ENCODE measurements at regions not wholly inside any gene's neighbourhood (a gene's known extent, or its start where the extent isn't known, plus 50 kb on each side); places are given as distances from the start of the nearest gene placed in this dataset.

DNA sequence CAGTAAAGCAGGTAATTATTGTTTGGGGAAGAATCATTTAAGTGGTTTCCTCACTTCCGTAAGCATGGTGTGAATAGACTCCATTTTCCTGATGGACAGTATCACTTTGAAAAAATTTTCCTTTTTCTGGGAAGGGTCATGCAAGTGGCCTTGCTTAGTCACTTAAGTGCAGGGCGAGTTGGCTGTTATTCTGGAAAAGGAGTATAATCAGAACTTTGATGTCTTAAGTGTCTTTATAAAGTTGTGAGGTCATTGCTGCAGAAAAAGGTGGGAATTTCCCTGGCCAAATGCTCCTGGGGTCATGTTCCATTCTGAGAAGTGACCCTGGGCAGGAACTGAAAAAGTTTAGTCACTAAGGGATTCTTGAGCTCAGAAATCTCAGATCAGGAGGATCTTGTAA is 146.1 kb upstream of the OTUD4 start:
- H3K27ac ChIP-seq: no peak overlapping the region
- H3K27me3 ChIP-seq: no peaks in the 10 kb centered on the region
- H3K36me3 ChIP-seq: no peaks in the 10 kb centered on the region
- H3K4me1 ChIP-seq (ENCODE audit: low read depth): no peaks in the 10 kb centered on the region
- no peak for DNase-seq (ENCODE audit: low read depth in 1 of 2, low spot score in 1 of 2)
- H3K9me3 ChIP-seq (ENCODE audit: low read depth): no peaks in the 10 kb centered on the region
- TF ChIP-seq, protein P1, sequence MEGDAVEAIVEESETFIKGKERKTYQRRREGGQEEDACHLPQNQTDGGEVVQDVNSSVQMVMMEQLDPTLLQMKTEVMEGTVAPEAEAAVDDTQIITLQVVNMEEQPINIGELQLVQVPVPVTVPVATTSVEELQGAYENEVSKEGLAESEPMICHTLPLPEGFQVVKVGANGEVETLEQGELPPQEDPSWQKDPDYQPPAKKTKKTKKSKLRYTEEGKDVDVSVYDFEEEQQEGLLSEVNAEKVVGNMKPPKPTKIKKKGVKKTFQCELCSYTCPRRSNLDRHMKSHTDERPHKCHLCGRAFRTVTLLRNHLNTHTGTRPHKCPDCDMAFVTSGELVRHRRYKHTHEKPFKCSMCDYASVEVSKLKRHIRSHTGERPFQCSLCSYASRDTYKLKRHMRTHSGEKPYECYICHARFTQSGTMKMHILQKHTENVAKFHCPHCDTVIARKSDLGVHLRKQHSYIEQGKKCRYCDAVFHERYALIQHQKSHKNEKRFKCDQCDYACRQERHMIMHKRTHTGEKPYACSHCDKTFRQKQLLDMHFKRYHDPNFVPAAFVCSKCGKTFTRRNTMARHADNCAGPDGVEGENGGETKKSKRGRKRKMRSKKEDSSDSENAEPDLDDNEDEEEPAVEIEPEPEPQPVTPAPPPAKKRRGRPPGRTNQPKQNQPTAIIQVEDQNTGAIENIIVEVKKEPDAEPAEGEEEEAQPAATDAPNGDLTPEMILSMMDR (IDR thresholded peaks at IDR 0.05; ENCODE audit: low read depth, low read length): no peak
- no peak overlapping the region for H3K4me3 ChIP-seq

DNA sequence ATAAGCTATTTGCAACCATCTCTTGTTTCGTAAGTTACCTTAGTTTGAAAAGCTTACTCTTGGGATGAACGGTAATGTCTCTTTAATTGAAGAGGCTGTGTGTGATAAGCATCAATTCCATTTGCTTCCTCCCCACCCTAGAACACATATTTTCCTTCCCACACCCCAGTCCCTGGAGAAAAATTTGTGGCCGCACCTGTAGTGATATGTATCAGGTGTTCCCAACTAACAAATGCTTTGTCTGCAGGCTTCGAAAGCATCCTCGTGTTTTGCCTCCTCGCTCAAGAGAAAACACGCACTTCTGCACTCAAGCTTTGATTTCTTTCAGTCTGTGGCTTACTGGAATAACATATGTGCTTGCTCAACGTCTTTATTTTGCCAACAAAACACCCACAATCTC is 143.8 kb upstream of the OTUD4 start:
- no peak for DNase-seq (ENCODE audit: low read depth in 1 of 2, low spot score in 1 of 2)
- no peak overlapping the region for H3K4me3 ChIP-seq
- H3K27me3 ChIP-seq: no peaks in the 10 kb centered on the region
- TF ChIP-seq, protein P1 (IDR thresholded peaks at IDR 0.05; ENCODE audit: low read depth, low read length): no peak
- no peak overlapping the region for H3K27ac ChIP-seq
- no peaks in the 10 kb centered on the region for H3K4me1 ChIP-seq (ENCODE audit: low read depth)
- no peaks in the 10 kb centered on the region for H3K9me3 ChIP-seq (ENCODE audit: low read depth)
- no peaks in the 10 kb centered on the region for H3K36me3 ChIP-seq

DNA sequence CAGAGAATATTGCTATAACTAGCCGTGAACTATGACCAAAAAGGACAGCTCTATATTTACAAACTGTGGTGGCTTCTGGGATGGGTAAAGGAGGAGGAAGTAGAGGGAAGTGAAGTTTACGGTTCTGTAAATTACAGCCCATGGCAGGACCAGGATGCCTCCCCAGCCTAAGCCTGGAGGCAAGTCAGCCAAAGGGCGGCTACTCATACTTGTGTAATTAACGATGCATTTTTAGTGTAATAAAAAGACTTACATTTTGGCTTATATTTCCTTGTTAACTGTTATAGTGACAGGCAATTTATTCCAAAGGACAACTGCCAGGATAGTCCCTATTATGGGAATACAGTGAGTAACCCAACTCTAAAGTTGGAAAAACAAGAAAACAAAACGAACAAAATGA is 139.9 kb upstream of the OTUD4 start:
- Histone ChIP-seq H3K36me3 (no peaks in the 10 kb centered on the region), H3K4me1 (ENCODE audit: low read depth) (no peaks in the 10 kb centered on the region), H3K27ac (no peak overlapping the region), H3K4me3 (no peak overlapping the region), H3K9me3 (ENCODE audit: low read depth) (no peaks in the 10 kb centered on the region), H3K27me3 (no peaks in the 10 kb centered on the region)
- DNase-seq (ENCODE audit: low read depth in 1 of 2, low spot score in 1 of 2): no peak
- TF ChIP-seq, protein P1 (IDR thresholded peaks at IDR 0.05; ENCODE audit: low read depth, low read length): no peak

DNA sequence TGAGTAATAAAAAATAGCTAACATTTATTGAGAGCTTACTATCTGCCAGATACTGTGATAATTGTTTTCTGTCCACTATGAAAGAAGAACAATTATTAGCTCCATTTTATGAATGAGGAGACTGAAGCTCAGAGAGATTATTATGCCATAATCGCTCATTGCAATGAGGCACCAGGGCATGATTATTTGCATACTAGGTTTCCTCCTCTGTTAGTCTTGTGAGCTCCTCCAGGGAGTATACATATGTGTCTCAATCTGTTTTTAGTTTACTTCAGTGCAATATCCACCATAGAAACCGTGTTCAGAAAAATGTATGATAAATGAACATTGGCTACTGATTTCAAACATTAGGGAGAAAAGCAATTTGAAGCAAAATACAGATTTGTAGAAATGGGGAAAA is 139.4 kb upstream of the OTUD4 start:
- TF ChIP-seq, protein P1 (IDR thresholded peaks at IDR 0.05; ENCODE audit: low read depth, low read length): no peak
- H3K4me1 ChIP-seq (ENCODE audit: low read depth): no peaks in the 10 kb centered on the region
- no peaks in the 10 kb centered on the region for H3K36me3 ChIP-seq
- H3K9me3 ChIP-seq (ENCODE audit: low read depth): no peaks in the 10 kb centered on the region
- no peak for DNase-seq (ENCODE audit: low read depth in 1 of 2, low spot score in 1 of 2)
- no peaks in the 10 kb centered on the region for H3K27me3 ChIP-seq
- H3K4me3 ChIP-seq: no peak overlapping the region
- H3K27ac ChIP-seq: no peak overlapping the region

DNA sequence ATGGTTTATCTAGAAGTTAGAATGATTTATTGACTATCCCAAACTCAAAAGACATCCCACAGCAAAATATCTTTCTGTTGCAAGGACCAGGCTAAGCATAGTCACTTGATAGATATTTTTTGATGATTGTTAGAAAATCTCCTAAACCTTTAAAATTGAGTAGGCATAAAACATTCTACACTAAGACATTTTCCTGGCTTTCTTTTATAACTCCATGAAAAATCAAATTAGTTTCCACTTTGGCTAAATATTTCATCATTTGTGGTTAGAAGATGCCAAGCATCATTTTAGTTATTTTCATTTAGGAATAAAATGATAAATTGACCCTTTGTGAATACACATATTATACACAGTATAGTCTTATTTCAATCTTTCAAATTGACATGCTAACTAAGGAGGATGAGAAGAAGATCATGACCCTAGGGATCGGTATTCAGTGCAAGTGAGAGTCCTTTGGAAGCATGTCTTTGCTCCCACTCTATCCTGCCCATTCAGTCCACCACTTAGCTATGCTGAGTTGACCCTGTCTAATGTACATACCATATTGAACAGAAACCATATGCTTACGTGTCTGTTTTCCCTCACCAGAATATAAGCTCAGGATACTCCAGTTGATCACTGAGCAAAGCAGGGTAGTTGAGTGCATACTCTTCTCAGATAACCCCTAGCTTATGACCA is 136.6 kb upstream of the OTUD4 start:
- Histone ChIP-seq H3K9me3 (ENCODE audit: low read depth) (no peaks in the 10 kb centered on the region), H3K27me3 (no peaks in the 10 kb centered on the region), H3K27ac (no peak overlapping the region), H3K4me3 (no peak overlapping the region), H3K4me1 (ENCODE audit: low read depth) (no peaks in the 10 kb centered on the region), H3K36me3 (no peaks in the 10 kb centered on the region)
- TF ChIP-seq, protein P1 (IDR thresholded peaks at IDR 0.05; ENCODE audit: low read depth, low read length): no peak
- no peak for DNase-seq (ENCODE audit: low read depth in 1 of 2, low spot score in 1 of 2)

Data from cardiac muscle cell (in vitro differentiated cells and primary cell).